ENCODE measurements at regions not wholly inside any gene's neighbourhood (a gene's known extent, or its start where the extent isn't known, plus 50 kb on each side); places are given as distances from the start of the nearest gene placed in this dataset.

DNA sequence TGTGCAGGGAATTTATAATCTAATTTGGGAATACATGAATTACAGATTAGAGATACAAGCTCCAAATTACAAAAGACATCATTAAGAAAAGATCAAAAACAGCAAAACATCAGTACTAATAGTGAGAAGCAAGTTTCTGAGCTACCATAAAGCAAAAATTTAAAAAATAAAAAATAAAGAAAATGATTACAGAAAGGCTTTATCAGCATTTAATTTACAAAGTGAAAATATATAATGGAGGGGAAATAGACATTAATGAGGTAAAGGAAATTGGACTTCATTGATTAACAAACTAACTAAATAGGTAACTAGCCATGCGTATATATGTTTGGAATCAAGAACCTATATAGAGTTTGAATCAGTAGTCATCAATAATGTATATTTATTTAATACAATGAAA lies 712.9 kb upstream of the DDX18 start:
- H3K27me3 ChIP-seq: no peaks in the 10 kb centered on the region
- TF ChIP-seq CTCF (IDR thresholded peaks at IDR 0.05; ENCODE audit: low read depth, low read length): no peak
- H3K4me3 ChIP-seq (ENCODE audit: low read depth, low read length): no peak overlapping the region
- DNase-seq: no peak
- H3K36me3 ChIP-seq: no peaks in the 10 kb centered on the region
- no peaks in the 10 kb centered on the region for H3K4me1 ChIP-seq
- H3K9me3 ChIP-seq: no peaks in the 10 kb centered on the region

DNA sequence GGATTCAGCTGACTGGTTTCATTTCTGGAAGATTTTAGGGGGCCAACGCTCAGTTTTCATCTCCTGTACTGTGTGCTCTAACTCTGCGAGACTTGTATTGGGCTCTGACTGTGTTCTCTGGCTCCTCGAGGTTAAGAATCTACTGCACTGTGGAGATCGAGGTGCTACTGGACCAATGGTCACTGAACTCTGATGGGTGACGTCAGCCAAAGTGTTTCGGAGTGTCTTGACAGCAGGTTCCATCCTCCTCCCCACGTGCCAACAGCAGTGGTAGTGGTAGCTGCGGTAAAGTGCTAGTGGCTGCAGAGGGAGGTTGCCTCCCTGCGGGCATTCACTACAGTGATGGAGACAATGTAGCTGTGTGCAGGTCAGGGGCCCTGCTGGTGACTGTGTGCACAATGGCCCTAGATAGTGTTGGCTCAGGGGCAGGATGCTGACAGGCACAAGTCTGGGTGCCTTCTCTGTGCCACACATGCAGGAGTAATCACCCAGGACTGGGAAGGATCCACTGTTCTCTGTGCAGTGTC lies 705.7 kb upstream of the DDX18 start:
- H3K4me1 ChIP-seq: no peaks in the 10 kb centered on the region
- no peak for TF ChIP-seq CTCF (IDR thresholded peaks at IDR 0.05; ENCODE audit: low read depth, low read length)
- DNase-seq: no peak
- H3K4me3 ChIP-seq (ENCODE audit: low read depth, low read length): no peak overlapping the region
- H3K36me3 ChIP-seq: no peaks in the 10 kb centered on the region
- no peaks in the 10 kb centered on the region for H3K9me3 ChIP-seq
- no peaks in the 10 kb centered on the region for H3K27me3 ChIP-seq

- no peak for DNase-seq
- no peak for TF ChIP-seq CTCF (IDR thresholded peaks at IDR 0.05; ENCODE audit: low read depth, low read length)
- no peaks in the 10 kb centered on the region for H3K27me3 ChIP-seq
- H3K4me1 ChIP-seq: no peaks in the 10 kb centered on the region
- no peak overlapping the region for H3K4me3 ChIP-seq (ENCODE audit: low read depth, low read length)
- H3K9me3 ChIP-seq: no peaks in the 10 kb centered on the region
- no peaks in the 10 kb centered on the region for H3K36me3 ChIP-seq
Measured at GRCh38 chr2:117118994-117119393, 695.5 kb upstream of the DDX18 start.

- no peak for TF ChIP-seq CTCF (IDR thresholded peaks at IDR 0.05; ENCODE audit: low read depth, low read length)
- DNase-seq: no peak
- H3K27me3 ChIP-seq: no peaks in the 10 kb centered on the region
Measured at GRCh38 chr2:117123362-117123761, 691.1 kb upstream of the DDX18 start.

DNA sequence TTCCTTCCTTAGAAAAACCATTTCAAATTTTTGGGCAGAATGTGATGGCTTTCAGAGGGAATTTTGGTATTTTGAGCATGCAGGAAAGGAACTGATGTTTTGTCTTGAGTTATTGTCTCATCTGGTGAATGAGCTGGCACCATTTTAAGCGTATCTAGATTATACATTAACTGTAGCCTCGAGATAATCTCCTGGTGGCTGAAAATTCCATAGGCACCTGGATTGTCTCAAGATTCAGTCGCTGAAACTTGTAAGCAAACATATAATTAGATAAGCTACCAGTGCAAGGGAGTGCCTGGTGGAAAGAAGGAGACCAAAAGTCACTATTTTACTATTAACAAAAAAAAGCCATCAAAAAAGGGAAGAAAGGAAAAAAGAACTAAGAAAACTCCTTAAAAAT lies 687.8 kb upstream of the DDX18 start:
- no peak for DNase-seq

More at GRCh38 chr2:117123362-117123761, 691.1 kb upstream of the DDX18 start:
- Histone ChIP-seq H3K4me3 (ENCODE audit: low read depth, low read length) (no peak overlapping the region), H3K36me3 (no peaks in the 10 kb centered on the region), H3K9me3 (no peaks in the 10 kb centered on the region), H3K4me1 (no peaks in the 10 kb centered on the region)

DNA sequence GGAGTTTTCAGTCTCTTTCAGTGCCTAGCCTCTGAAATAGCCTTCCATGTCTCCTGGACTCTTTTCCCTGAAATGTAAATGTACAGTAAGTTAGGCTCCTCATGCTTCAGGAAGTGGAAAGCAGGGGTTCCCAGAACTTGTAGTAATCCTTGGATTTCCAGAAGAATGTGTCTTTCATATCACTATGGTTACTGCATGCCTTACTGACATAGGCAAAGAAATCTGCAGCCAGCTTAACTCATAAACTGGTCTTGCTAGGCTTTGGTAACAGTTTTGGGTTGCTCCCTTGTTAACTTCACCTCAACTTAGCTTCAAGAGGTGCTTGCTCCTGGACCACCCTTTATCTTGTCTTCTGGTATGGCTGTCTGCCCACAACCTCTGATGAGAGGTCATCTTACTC lies 686.8 kb upstream of the DDX18 start:
- DNase-seq: no peak
- H3K9me3 ChIP-seq: no peaks in the 10 kb centered on the region
- H3K36me3 ChIP-seq: no peaks in the 10 kb centered on the region
- no peak for TF ChIP-seq CTCF (IDR thresholded peaks at IDR 0.05; ENCODE audit: low read depth, low read length)
- no peaks in the 10 kb centered on the region for H3K4me1 ChIP-seq
- H3K27me3 ChIP-seq: no peaks in the 10 kb centered on the region
- H3K4me3 ChIP-seq (ENCODE audit: low read depth, low read length): no peak overlapping the region

More for the DNA sequence above, 687.8 kb upstream of the DDX18 start:
- Histone ChIP-seq H3K36me3 (no peaks in the 10 kb centered on the region), H3K27me3 (no peaks in the 10 kb centered on the region), H3K4me1 (no peaks in the 10 kb centered on the region), H3K4me3 (ENCODE audit: low read depth, low read length) (no peak overlapping the region), H3K9me3 (no peaks in the 10 kb centered on the region)
- TF ChIP-seq CTCF (IDR thresholded peaks at IDR 0.05; ENCODE audit: low read depth, low read length): no peak
